DND-41 (cell line): ENCODE measurements at regions not wholly inside any gene's neighbourhood (a gene's known extent, or its start where the extent isn't known, plus 50 kb on each side); places are given as distances from the start of the nearest gene placed in this dataset.

Experiments used
- ATAC-seq: fragments of 200-7000 bp; cut with Tn5 transposase; 3 replicates; pipeline ENCODE4 v1.9.1; 2021; ENCODE audit warnings: low read depth; ENCODE audit not compliant: insufficient read depth
- DNase-seq: peaks from one replicate; pipeline ENCODE4 v3.0.0-alpha.2; 2020
- H2AFZ ChIP-seq: 2 replicates; pipeline ENCODE4 v1.6.0; 2012; ENCODE audit warnings: low read depth, low read length
- H3K27ac ChIP-seq: 2 replicates; pipeline ENCODE4 v1.5.1; 2012; ENCODE audit warnings: low read length, inconsistent platforms
- H3K27me3 ChIP-seq: fragments of 200-600 bp; sonication (generic); 2 replicates; pipeline ENCODE4 v1.6.0; 2012; ENCODE audit warnings: low read length, mild to moderate bottlenecking, inconsistent platforms; ENCODE audit not compliant: insufficient read depth, poor library complexity
- H3K36me3 ChIP-seq: 2 replicates; pipeline ENCODE4 v1.5.1; 2012; ENCODE audit warnings: low read length, inconsistent platforms; ENCODE audit not compliant: insufficient read depth
- H3K4me1 ChIP-seq: 2 replicates; pipeline ENCODE4 v1.5.1; 2012; ENCODE audit warnings: mild to moderate bottlenecking, low read length; ENCODE audit not compliant: insufficient read depth
- H3K4me2 ChIP-seq: 2 replicates; pipeline ENCODE4 v1.6.0; 2012; ENCODE audit warnings: mild to moderate bottlenecking, moderate library complexity, low read length, inconsistent platforms; ENCODE audit not compliant: insufficient read depth
- H3K4me3 ChIP-seq, 2 experiments: fragments of 200-600 bp in 1 of 2; shearing (Covaris generic) in 1 of 2; 2 replicates each; pipeline ENCODE4 v1.5.1; 2012 to 2016; ENCODE audit warnings: inconsistent platforms in 2 of 2, low read length in 2 of 2, mild to moderate bottlenecking in 2 of 2, low read depth in 1 of 2, moderate library complexity in 1 of 2
- H3K79me2 ChIP-seq: 2 replicates; pipeline ENCODE4 v1.6.0; 2012; ENCODE audit warnings: low read length, inconsistent platforms; ENCODE audit not compliant: insufficient read depth
- H3K9ac ChIP-seq: 2 replicates; pipeline ENCODE4 v1.6.0; 2012; ENCODE audit warnings: low read depth, mild to moderate bottlenecking, inconsistent platforms, low read length, moderate library complexity
- H3K9me3 ChIP-seq: 2 replicates; pipeline ENCODE4 v1.5.1; 2012; ENCODE audit warnings: low read length, moderate library complexity, mild to moderate bottlenecking, inconsistent platforms; ENCODE audit not compliant: insufficient read depth, severe bottlenecking
- H4K20me1 ChIP-seq: 2 replicates; pipeline ENCODE4 v1.6.0; 2012; ENCODE audit warnings: low read length; ENCODE audit not compliant: insufficient read depth
- EZH2 ChIP-seq: IDR thresholded peaks from 3 replicates; pipeline ENCODE4 v1.6.1; 2012; ENCODE audit warnings: borderline replicate concordance, low read depth, mild to moderate bottlenecking, moderate library complexity, low read length, inconsistent platforms; ENCODE audit not compliant: severe bottlenecking
- TF ChIP-seq, protein P1 (sequence below): IDR thresholded peaks from 2 replicates; pipeline ENCODE4 v1.5.1; 2012; ENCODE audit warnings: borderline replicate concordance, low read length, moderate library complexity, mild to moderate bottlenecking; ENCODE audit not compliant: poor library complexity, severe bottlenecking; ENCODE audit errors: extremely low read depth

DNA sequence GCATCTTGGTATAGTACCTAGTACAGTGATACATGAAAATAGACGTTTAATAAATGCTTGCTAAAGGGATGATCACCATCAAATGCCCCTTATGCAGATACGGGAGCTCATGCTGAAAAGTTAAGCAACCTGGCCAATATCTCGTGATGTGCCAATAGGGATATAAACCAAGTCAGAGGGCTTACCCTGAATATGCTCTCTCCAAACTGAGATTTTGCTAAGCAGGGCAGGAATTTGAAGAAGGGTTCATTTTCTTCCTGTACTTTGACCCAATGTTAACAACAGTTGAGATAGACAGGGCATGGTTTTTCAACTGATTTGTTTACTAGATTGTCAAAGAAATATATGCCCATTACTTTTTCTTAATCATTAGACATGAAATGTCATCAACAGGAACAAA is 219.3 kb upstream of the PREP start:
- no peak for ATAC-seq
- TF ChIP-seq EZH2, result no peak
- TF ChIP-seq, protein P1, sequence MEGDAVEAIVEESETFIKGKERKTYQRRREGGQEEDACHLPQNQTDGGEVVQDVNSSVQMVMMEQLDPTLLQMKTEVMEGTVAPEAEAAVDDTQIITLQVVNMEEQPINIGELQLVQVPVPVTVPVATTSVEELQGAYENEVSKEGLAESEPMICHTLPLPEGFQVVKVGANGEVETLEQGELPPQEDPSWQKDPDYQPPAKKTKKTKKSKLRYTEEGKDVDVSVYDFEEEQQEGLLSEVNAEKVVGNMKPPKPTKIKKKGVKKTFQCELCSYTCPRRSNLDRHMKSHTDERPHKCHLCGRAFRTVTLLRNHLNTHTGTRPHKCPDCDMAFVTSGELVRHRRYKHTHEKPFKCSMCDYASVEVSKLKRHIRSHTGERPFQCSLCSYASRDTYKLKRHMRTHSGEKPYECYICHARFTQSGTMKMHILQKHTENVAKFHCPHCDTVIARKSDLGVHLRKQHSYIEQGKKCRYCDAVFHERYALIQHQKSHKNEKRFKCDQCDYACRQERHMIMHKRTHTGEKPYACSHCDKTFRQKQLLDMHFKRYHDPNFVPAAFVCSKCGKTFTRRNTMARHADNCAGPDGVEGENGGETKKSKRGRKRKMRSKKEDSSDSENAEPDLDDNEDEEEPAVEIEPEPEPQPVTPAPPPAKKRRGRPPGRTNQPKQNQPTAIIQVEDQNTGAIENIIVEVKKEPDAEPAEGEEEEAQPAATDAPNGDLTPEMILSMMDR, result no peak
- Histone ChIP-seq H3K4me2 (no peak overlapping the region), H3K27me3 (no peaks in the 10 kb centered on the region), H3K36me3 (no peaks in the 10 kb centered on the region), H3K27ac (no peak overlapping the region), H3K4me1 (no peaks in the 10 kb centered on the region), H2AFZ (no peak overlapping the region), H3K79me2 (no peaks in the 10 kb centered on the region), H3K9ac (no peak overlapping the region), H3K9me3 (no peaks in the 10 kb centered on the region), H3K4me3 (no peak overlapping the region), H4K20me1 (no peaks in the 10 kb centered on the region)
- no peak for DNase-seq

DNA sequence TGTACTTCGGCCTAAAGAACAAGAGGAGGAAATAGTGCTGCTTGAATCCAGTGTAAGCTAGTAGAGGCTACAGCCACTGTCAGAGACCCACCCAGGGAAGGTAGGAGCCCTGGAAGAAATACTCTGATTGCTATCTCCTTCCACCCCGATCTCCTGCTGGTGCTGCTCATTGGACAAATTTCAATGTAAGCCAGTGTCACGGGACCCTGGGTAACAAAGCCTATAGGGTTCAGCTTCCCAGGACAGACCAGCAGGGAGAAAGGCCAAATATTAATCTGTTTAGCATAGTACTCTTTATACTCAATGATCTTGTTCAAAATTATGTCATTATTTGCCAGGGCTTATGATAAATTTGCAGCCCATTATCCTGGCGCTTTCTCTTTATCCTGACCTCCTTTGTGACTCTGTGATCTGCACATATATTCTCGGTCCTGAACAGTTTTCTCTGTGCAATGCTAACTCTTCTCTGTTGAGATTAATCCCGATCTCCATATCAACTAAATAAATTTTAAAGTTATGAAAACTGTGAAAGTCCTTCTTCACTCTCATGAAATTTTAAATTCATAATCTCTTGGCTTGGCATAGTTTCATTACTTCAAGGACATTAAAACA is 218.8 kb upstream of the PREP start:
- Histone ChIP-seq H3K79me2 (no peaks in the 10 kb centered on the region), H3K27me3 (no peaks in the 10 kb centered on the region), H3K27ac (no peak overlapping the region), H3K9ac (no peak overlapping the region), H2AFZ (no peak overlapping the region), H3K36me3 (no peaks in the 10 kb centered on the region), H3K4me1 (no peaks in the 10 kb centered on the region), H4K20me1 (no peaks in the 10 kb centered on the region), H3K4me3 (no peak overlapping the region), H3K4me2 (no peak overlapping the region), H3K9me3 (no peaks in the 10 kb centered on the region)
- ATAC-seq, result no peak
- DNase-seq, result no peak
- TF ChIP-seq EZH2, result no peak
- TF ChIP-seq, protein P1, result no peak

DNA sequence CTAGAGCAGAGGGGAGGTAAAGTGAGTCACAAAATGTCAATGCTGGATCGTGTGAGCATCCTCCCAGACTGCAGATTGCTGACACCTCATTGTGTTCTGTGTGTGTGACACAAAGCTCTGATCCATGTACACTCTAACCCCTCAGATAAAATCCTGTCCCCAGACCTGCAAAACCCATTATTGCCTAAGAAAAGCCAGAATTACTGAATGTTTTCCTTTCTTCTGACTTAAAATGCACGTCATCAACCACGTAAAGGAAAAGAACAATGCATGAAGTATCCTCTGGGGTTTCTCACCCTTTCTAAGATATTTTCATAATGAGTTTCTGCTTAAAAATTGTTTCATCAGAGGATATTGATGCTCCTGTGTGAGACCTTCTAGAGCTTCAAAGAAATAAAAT is 218.0 kb upstream of the PREP start:
- TF ChIP-seq, protein P1, result no peak
- no peak for TF ChIP-seq EZH2
- Histone ChIP-seq H3K27ac (no peak overlapping the region), H4K20me1 (no peaks in the 10 kb centered on the region), H3K27me3 (no peaks in the 10 kb centered on the region), H2AFZ (no peak overlapping the region), H3K79me2 (no peaks in the 10 kb centered on the region), H3K36me3 (no peaks in the 10 kb centered on the region), H3K4me1 (no peaks in the 10 kb centered on the region), H3K9ac (no peak overlapping the region), H3K9me3 (no peaks in the 10 kb centered on the region), H3K4me3 (no peak overlapping the region), H3K4me2 (no peak overlapping the region)
- ATAC-seq, result no peak
- no peak for DNase-seq
